Neural progenitor cell (in vitro differentiated cells): ENCODE measurements at regions not wholly inside any gene's neighbourhood (a gene's known extent, or its start where the extent isn't known, plus 50 kb on each side); places are given as distances from the start of the nearest gene placed in this dataset.

Source experiments
- EZH2 ChIP-seq: fragments of 200-600 bp; sonication (generic); IDR thresholded peaks from 2 replicates; pipeline ENCODE4 v1.6.1; 2017; ENCODE audit warnings: antibody characterized with exemption, mild to moderate bottlenecking, moderate library complexity
- TF ChIP-seq, protein P1 (sequence below): fragments of 200-600 bp; sonication (generic); IDR thresholded peaks from 2 replicates; pipeline ENCODE4 v1.5.1; 2017; ENCODE audit warnings: antibody characterized with exemption, mild to moderate bottlenecking

DNA sequence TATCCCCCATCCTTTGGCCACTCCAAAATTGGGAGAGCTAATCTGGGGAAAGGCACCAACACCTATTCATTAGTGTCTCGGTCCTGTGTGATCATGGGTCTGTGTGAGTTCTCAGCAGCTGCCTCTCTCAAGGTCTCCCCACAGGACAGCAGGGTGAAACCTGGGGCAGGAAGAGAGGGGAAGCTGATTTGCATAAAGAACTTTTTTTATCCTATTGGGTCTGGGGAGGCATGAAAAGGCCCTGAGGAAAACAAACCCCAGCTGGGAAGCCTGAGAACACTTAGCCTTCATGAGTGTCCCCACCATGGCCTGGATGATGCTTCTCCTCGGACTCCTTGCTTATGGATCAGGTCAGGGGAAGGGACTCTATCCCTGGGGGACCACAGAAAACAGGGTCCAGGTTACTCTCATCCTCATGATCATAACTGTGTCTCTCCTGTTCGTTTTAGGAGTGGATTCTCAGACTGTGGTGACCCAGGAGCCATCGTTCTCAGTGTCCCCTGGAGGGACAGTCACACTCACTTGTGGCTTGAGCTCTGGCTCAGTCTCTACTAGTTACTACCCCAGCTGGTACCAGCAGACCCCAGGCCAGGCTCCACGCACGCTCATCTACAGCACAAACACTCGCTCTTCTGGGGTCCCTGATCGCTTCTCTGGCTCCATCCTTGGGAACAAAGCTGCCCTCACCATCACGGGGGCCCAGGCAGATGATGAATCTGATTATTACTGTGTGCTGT is 116.0 kb upstream of the TOP3B start:
- TF ChIP-seq, protein P1, sequence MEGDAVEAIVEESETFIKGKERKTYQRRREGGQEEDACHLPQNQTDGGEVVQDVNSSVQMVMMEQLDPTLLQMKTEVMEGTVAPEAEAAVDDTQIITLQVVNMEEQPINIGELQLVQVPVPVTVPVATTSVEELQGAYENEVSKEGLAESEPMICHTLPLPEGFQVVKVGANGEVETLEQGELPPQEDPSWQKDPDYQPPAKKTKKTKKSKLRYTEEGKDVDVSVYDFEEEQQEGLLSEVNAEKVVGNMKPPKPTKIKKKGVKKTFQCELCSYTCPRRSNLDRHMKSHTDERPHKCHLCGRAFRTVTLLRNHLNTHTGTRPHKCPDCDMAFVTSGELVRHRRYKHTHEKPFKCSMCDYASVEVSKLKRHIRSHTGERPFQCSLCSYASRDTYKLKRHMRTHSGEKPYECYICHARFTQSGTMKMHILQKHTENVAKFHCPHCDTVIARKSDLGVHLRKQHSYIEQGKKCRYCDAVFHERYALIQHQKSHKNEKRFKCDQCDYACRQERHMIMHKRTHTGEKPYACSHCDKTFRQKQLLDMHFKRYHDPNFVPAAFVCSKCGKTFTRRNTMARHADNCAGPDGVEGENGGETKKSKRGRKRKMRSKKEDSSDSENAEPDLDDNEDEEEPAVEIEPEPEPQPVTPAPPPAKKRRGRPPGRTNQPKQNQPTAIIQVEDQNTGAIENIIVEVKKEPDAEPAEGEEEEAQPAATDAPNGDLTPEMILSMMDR: no peak
- no peak for TF ChIP-seq EZH2
